ENCODE measurements at regions not wholly inside any gene's neighbourhood (a gene's known extent, or its start where the extent isn't known, plus 50 kb on each side); places are given as distances from the start of the nearest gene placed in this dataset.

DNA sequence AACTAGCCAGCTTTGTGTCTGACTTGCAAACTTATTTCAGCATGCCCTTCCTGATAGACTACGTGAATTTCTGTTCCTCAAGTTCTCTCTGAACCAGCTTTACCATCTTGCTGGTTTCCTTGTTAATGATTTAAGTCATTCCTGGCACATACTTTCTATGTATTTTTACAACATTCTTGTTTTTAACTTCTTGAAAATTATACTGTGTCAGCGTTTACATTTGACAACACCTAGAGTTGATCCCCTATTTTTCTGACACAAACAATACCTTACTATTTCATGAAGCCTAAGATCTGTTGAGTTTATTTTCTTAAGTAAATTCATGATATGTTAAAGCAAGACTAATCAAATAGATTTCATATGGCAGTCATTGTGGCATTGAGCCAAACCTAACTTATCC lies 686.3 kb downstream of the XPNPEP1 start:
- no peak for DNase-seq (ENCODE audit: low spot score)
- Histone ChIP-seq H3K36me3 (ENCODE audit: insufficient read depth) (no peaks in the 10 kb centered on the region), H3F3A (replicated peaks; ENCODE audit: low read depth) (no peaks in the 10 kb centered on the region), H4K20me1 (replicated peaks; ENCODE audit: insufficient read depth) (no peaks in the 10 kb centered on the region), H3K9me2 (ENCODE audit: insufficient read depth) (no peaks in the 10 kb centered on the region), H3K27ac (ENCODE audit: low read depth) (no peak overlapping the region), H3K4me3 (no peak overlapping the region), H3K4me1 (ENCODE audit: insufficient read depth) (no peaks in the 10 kb centered on the region), H2AFZ (no peak overlapping the region), H3K79me2 (replicated peaks; ENCODE audit: insufficient read depth) (no peaks in the 10 kb centered on the region), H3K27me3 (ENCODE audit: insufficient read depth) (no peaks in the 10 kb centered on the region), H3K4me2 (no peak overlapping the region)
- ATAC-seq = no peak
- Mint-ChIP-seq H3K27ac (no peak overlapping the region), H3K27me3 (ENCODE audit: insufficient read depth, low read depth, poor library complexity) (no peaks in the 10 kb centered on the region), H3K4me1 (no peaks in the 10 kb centered on the region), H3K36me3 (ENCODE audit: low read depth) (no peaks in the 10 kb centered on the region; the same call in 2 of the 3 replicates), H3K9me3 (peaks cover 3% of the 10 kb centered on the region; the same call in 1 of the 3 replicates), H3K4me3 (no peak overlapping the region)
- TF ChIP-seq NANOG (IDR thresholded peaks at IDR 0.05; ENCODE audit: borderline replicate concordance) (no peak), ZNF331 (CRISPR knock-in tag; IDR thresholded peaks at IDR 0.05; ENCODE audit: low read depth) (no peak), JUNB (IDR thresholded peaks at IDR 0.05; ENCODE audit: unreplicated experiment) (no peak), ZNF114 (CRISPR knock-in tag; IDR thresholded peaks at IDR 0.05) (no peak), POLR2AphosphoS5 (IDR thresholded peaks at IDR 0.05; ENCODE audit: low read depth) (no peak), EZH2phosphoT487 (IDR thresholded peaks at IDR 0.05; ENCODE audit: unreplicated experiment) (no peak), STAT1 (IDR thresholded peaks at IDR 0.05; ENCODE audit: unreplicated experiment) (no peak), CREB1 (CRISPR knock-in tag; IDR thresholded peaks at IDR 0.05; ENCODE audit: low read depth) (no peak), EZH2 (IDR thresholded peaks at IDR 0.05; ENCODE audit: low read depth, unreplicated experiment) (no peak)
- TF ChIP-seq, protein P1, sequence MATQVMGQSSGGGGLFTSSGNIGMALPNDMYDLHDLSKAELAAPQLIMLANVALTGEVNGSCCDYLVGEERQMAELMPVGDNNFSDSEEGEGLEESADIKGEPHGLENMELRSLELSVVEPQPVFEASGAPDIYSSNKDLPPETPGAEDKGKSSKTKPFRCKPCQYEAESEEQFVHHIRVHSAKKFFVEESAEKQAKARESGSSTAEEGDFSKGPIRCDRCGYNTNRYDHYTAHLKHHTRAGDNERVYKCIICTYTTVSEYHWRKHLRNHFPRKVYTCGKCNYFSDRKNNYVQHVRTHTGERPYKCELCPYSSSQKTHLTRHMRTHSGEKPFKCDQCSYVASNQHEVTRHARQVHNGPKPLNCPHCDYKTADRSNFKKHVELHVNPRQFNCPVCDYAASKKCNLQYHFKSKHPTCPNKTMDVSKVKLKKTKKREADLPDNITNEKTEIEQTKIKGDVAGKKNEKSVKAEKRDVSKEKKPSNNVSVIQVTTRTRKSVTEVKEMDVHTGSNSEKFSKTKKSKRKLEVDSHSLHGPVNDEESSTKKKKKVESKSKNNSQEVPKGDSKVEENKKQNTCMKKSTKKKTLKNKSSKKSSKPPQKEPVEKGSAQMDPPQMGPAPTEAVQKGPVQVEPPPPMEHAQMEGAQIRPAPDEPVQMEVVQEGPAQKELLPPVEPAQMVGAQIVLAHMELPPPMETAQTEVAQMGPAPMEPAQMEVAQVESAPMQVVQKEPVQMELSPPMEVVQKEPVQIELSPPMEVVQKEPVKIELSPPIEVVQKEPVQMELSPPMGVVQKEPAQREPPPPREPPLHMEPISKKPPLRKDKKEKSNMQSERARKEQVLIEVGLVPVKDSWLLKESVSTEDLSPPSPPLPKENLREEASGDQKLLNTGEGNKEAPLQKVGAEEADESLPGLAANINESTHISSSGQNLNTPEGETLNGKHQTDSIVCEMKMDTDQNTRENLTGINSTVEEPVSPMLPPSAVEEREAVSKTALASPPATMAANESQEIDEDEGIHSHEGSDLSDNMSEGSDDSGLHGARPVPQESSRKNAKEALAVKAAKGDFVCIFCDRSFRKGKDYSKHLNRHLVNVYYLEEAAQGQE (IDR thresholded peaks at IDR 0.05; ENCODE audit: unreplicated experiment) = no peak
- TF ChIP-seq, protein P2, sequence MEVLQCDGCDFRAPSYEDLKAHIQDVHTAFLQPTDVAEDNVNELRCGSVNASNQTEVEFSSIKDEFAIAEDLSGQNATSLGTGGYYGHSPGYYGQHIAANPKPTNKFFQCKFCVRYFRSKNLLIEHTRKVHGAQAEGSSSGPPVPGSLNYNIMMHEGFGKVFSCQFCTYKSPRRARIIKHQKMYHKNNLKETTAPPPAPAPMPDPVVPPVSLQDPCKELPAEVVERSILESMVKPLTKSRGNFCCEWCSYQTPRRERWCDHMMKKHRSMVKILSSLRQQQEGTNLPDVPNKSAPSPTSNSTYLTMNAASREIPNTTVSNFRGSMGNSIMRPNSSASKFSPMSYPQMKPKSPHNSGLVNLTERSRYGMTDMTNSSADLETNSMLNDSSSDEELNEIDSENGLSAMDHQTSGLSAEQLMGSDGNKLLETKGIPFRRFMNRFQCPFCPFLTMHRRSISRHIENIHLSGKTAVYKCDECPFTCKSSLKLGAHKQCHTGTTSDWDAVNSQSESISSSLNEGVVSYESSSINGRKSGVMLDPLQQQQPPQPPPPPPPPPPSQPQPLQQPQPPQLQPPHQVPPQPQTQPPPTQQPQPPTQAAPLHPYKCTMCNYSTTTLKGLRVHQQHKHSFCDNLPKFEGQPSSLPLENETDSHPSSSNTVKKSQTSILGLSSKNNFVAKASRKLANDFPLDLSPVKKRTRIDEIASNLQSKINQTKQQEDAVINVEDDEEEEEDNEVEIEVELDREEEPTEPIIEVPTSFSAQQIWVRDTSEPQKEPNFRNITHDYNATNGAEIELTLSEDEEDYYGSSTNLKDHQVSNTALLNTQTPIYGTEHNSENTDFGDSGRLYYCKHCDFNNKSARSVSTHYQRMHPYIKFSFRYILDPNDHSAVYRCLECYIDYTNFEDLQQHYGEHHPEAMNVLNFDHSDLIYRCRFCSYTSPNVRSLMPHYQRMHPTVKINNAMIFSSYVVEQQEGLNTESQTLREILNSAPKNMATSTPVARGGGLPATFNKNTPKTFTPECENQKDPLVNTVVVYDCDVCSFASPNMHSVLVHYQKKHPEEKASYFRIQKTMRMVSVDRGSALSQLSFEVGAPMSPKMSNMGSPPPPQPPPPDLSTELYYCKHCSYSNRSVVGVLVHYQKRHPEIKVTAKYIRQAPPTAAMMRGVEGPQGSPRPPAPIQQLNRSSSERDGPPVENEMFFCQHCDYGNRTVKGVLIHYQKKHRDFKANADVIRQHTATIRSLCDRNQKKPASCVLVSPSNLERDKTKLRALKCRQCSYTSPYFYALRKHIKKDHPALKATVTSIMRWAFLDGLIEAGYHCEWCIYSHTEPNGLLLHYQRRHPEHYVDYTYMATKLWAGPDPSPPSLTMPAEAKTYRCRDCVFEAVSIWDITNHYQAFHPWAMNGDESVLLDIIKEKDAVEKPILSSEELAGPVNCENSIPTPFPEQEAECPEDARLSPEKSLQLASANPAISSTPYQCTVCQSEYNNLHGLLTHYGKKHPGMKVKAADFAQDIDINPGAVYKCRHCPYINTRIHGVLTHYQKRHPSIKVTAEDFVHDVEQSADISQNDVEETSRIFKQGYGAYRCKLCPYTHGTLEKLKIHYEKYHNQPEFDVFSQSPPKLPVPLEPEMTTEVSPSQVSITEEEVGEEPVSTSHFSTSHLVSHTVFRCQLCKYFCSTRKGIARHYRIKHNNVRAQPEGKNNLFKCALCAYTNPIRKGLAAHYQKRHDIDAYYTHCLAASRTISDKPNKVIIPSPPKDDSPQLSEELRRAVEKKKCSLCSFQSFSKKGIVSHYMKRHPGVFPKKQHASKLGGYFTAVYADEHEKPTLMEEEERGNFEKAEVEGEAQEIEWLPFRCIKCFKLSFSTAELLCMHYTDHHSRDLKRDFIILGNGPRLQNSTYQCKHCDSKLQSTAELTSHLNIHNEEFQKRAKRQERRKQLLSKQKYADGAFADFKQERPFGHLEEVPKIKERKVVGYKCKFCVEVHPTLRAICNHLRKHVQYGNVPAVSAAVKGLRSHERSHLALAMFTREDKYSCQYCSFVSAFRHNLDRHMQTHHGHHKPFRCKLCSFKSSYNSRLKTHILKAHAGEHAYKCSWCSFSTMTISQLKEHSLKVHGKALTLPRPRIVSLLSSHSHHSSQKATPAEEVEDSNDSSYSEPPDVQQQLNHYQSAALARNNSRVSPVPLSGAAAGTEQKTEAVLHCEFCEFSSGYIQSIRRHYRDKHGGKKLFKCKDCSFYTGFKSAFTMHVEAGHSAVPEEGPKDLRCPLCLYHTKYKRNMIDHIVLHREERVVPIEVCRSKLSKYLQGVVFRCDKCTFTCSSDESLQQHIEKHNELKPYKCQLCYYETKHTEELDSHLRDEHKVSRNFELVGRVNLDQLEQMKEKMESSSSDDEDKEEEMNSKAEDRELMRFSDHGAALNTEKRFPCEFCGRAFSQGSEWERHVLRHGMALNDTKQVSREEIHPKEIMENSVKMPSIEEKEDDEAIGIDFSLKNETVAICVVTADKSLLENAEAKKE (CRISPR knock-in tag; IDR thresholded peaks at IDR 0.05) = no peak
- TF ChIP-seq, protein P3, sequence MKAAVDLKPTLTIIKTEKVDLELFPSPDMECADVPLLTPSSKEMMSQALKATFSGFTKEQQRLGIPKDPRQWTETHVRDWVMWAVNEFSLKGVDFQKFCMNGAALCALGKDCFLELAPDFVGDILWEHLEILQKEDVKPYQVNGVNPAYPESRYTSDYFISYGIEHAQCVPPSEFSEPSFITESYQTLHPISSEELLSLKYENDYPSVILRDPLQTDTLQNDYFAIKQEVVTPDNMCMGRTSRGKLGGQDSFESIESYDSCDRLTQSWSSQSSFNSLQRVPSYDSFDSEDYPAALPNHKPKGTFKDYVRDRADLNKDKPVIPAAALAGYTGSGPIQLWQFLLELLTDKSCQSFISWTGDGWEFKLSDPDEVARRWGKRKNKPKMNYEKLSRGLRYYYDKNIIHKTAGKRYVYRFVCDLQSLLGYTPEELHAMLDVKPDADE (IDR thresholded peaks at IDR 0.05) = no peak
- TF ChIP-seq, protein P4, sequence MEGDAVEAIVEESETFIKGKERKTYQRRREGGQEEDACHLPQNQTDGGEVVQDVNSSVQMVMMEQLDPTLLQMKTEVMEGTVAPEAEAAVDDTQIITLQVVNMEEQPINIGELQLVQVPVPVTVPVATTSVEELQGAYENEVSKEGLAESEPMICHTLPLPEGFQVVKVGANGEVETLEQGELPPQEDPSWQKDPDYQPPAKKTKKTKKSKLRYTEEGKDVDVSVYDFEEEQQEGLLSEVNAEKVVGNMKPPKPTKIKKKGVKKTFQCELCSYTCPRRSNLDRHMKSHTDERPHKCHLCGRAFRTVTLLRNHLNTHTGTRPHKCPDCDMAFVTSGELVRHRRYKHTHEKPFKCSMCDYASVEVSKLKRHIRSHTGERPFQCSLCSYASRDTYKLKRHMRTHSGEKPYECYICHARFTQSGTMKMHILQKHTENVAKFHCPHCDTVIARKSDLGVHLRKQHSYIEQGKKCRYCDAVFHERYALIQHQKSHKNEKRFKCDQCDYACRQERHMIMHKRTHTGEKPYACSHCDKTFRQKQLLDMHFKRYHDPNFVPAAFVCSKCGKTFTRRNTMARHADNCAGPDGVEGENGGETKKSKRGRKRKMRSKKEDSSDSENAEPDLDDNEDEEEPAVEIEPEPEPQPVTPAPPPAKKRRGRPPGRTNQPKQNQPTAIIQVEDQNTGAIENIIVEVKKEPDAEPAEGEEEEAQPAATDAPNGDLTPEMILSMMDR (conservative IDR thresholded peaks at IDR 0.05; ENCODE audit: low read depth in 2 of 2) = no peak

All from GM23338 (cell line).